Brain microvascular endothelial cell (primary cell): ENCODE measurements at regions not wholly inside any gene's neighbourhood (a gene's known extent, or its start where the extent isn't known, plus 50 kb on each side); places are given as distances from the start of the nearest gene placed in this dataset.
A peak's percentile ranks its signal among the peaks of the same experiment; 100 is the strongest.

Source experiments
- DNase-seq: peaks from one replicate; pipeline ENCODE4 v3.0.0-alpha.2; 2020
- H3K27ac ChIP-seq: fragments of 250-450 bp; sonication (Bioruptor Pico); 2 replicates; pipeline ENCODE4 v1.5.1; 2020; ENCODE audit warnings: mild to moderate bottlenecking, moderate library complexity
- H3K27me3 ChIP-seq: fragments of 250-450 bp; sonication (Bioruptor Pico); replicated peaks from 2 replicates; pipeline ENCODE4 v1.5.1; 2020; ENCODE audit warnings: mild to moderate bottlenecking
- H3K36me3 ChIP-seq: fragments of 250-450 bp; sonication (Bioruptor Pico); replicated peaks from 2 replicates; pipeline ENCODE4 v1.5.1; 2020; ENCODE audit warnings: mild to moderate bottlenecking
- H3K4me3 ChIP-seq: 2 replicates; pipeline ENCODE4 v1.5.1; 2011; ENCODE audit warnings: low read depth, mild to moderate bottlenecking, control low read depth, low read length, moderate library complexity
- CTCF ChIP-seq: IDR thresholded peaks from 2 replicates; pipeline ENCODE4 v1.5.1; 2011; ENCODE audit warnings: low read depth, mild to moderate bottlenecking, moderate library complexity, low read length, control low read depth, inconsistent platforms; ENCODE audit errors: missing control alignments
- in situ Hi-C: cut with HindIII; loops from 2 replicates; pipeline ENCODE4 v1.10.0; 2017; ENCODE audit warnings: low sequenced_read_pairs, low pct_ligation_motif_present

DNA sequence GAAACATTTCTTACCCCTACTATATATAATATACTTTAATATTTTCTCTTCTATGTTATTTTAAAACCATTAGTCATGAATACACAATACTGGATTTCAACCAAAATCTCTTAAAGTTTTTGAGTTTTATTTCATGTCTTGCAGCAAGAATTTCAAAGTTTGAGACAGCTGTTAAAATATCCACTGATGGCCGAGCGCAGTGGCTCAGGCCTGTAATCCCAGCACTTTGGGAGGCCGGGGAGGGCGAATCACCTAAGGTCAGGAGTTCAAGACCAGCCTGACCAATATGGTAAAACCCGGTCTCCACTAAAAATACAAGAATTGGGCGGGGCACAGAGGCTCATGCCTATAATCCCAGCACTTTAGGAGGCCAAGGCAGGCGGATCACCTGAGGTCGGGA, 59.7 kb upstream of the DAPK1 start:
- in situ Hi-C loops, result no loop called here
- Histone ChIP-seq H3K27ac (no peak overlapping the region), H3K36me3 (no peaks in the 10 kb centered on the region), H3K27me3 (no peaks in the 10 kb centered on the region), H3K4me3 (no peak overlapping the region)
- TF ChIP-seq CTCF, result no peak
- DNase-seq, result no peak

- in situ Hi-C loops, result no loop called here
- DNase-seq, result no peak
- no peak overlapping the region for H3K4me3 ChIP-seq
- H3K36me3 ChIP-seq, result no peaks in the 10 kb centered on the region
- no peaks in the 10 kb centered on the region for H3K27me3 ChIP-seq
- TF ChIP-seq CTCF, result no peak
- H3K27ac ChIP-seq, result no peak overlapping the region
These were observed 56.4 kb upstream of the DAPK1 start for GRCh38 chr9:87441251-87441650.

DNA sequence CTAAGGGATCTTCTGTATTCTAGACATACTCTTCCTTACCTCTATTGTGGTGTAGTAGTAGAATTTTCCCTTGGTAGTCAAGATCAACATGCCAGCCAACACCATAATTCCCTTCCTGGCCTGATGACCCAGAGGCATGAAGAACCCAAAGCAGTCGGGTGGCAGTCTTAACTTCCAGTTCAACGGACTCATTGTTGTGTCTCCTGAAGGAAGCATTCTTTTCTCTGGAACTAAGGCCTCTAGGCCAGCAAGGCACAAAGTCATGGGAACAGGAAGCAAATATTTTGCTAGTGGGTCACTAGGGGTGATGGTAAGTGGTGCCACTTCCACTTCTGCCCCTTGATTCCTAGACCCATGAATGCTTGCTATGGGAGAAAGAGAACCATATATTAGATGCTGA, 55.2 kb upstream of the DAPK1 start:
- in situ Hi-C loops, result no loop called here
- no peak for TF ChIP-seq CTCF
- no peaks in the 10 kb centered on the region for H3K36me3 ChIP-seq
- DNase-seq, result no peak
- H3K27ac ChIP-seq, result no peak overlapping the region
- no peak overlapping the region for H3K4me3 ChIP-seq
- no peaks in the 10 kb centered on the region for H3K27me3 ChIP-seq

DNA sequence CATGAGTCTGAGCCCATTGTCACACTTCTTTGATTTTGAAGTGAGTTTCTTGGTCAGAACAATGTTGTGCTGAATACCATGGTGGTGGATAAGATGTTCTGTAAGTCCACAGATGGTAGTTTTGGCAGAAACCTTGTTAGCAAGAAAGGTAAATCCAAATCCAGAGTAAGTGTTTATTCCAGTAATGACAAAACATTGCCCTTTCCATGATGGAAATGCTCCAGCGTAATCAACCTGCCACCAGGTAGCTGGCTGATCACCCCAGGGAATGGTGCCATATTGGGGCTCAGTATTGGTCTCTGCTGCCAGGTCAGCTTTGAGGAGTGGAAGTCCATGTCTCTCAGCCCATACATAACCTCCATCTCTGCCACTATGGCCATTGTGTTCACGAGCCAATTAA, 54.7 kb upstream of the DAPK1 start:
- Histone ChIP-seq H3K4me3 (no peak overlapping the region), H3K36me3 (no peaks in the 10 kb centered on the region), H3K27ac (no peak overlapping the region), H3K27me3 (no peaks in the 10 kb centered on the region)
- DNase-seq, result no peak
- TF ChIP-seq CTCF, result no peak
- in situ Hi-C loops, result no loop called here

- no peak for DNase-seq
- no peak overlapping the region for H3K4me3 ChIP-seq
- no peak overlapping the region for H3K27ac ChIP-seq
- in situ Hi-C loops, result no loop called here
- H3K27me3 ChIP-seq, result no peaks in the 10 kb centered on the region
- no peaks in the 10 kb centered on the region for H3K36me3 ChIP-seq
- no peak for TF ChIP-seq CTCF
These were observed 54.2 kb upstream of the DAPK1 start for GRCh38 chr9:87443461-87443860.

- Histone ChIP-seq H3K27me3 (no peaks in the 10 kb centered on the region), H3K27ac (no peak overlapping the region), H3K36me3 (no peaks in the 10 kb centered on the region), H3K4me3 (no peak overlapping the region)
- in situ Hi-C loops, result no loop called here
- no peak for TF ChIP-seq CTCF
- peak; percentile 37 for DNase-seq
These were observed 52.0 kb upstream of the DAPK1 start for GRCh38 chr9:87445646-87446045.
